Smooth muscle cell (in vitro differentiated cells): ENCODE measurements at regions not wholly inside any gene's neighbourhood (a gene's known extent, or its start where the extent isn't known, plus 50 kb on each side); places are given as distances from the start of the nearest gene placed in this dataset.

ENCODE experiments used
- DNase-seq: peaks from one replicate; lab custom pipeline; 2025; ENCODE audit not compliant: unreplicated experiment; lab: John Stamatoyannopoulos, UW
- H2AFZ ChIP-seq: fragments of 200-600 bp; sonication (generic); 2 replicates; pipeline ENCODE4 v1.6.0; 2016; ENCODE audit warnings: antibody characterized with exemption, low read depth, mild to moderate bottlenecking
- H3F3A ChIP-seq: fragments of 200-600 bp; sonication (generic); 2 replicates; pipeline ENCODE4 v1.6.0; 2017; ENCODE audit warnings: antibody characterized with exemption, low read depth
- H3K27ac ChIP-seq: fragments of 200-600 bp; sonication (generic); 2 replicates; pipeline ENCODE4 v1.5.1; 2016; ENCODE audit warnings: low read depth, mild to moderate bottlenecking
- H3K27me3 ChIP-seq: fragments of 200-600 bp; sonication (generic); 2 replicates; pipeline ENCODE4 v1.6.1; 2016; ENCODE audit warnings: low read depth, mild to moderate bottlenecking
- H3K36me3 ChIP-seq: fragments of 200-600 bp; sonication (generic); 2 replicates; pipeline ENCODE4 v1.5.1; 2016; ENCODE audit warnings: low read depth
- H3K4me1 ChIP-seq: fragments of 200-600 bp; sonication (generic); 2 replicates; pipeline ENCODE4 v1.5.1; 2016; ENCODE audit warnings: low read depth
- H3K4me2 ChIP-seq: fragments of 200-600 bp; sonication (generic); 2 replicates; pipeline ENCODE4 v1.6.0; 2016; ENCODE audit warnings: mild to moderate bottlenecking
- H3K4me3 ChIP-seq: fragments of 200-600 bp; sonication (generic); 2 replicates; pipeline ENCODE4 v1.5.1; 2016; ENCODE audit warnings: mild to moderate bottlenecking
- H3K79me2 ChIP-seq: fragments of 200-600 bp; sonication (generic); 2 replicates; pipeline ENCODE4 v1.6.0; 2016; ENCODE audit warnings: low read depth, mild to moderate bottlenecking
- H3K9ac ChIP-seq: fragments of 200-600 bp; sonication (generic); 2 replicates; pipeline ENCODE4 v1.6.0; 2016; ENCODE audit warnings: low read depth
- H3K9me3 ChIP-seq: fragments of 200-600 bp; sonication (generic); replicated peaks from 2 replicates; pipeline ENCODE4 v1.5.1; 2016; ENCODE audit warnings: low read depth
- H4K20me1 ChIP-seq: fragments of 200-600 bp; sonication (generic); 2 replicates; pipeline ENCODE4 v1.6.0; 2016; ENCODE audit warnings: low read depth
- CTCF ChIP-seq: fragments of 200-600 bp; sonication (generic); IDR thresholded peaks from 2 replicates; pipeline ENCODE4 v1.5.1; 2017; ENCODE audit warnings: borderline replicate concordance, mild to moderate bottlenecking, antibody characterized with exemption; ENCODE audit not compliant: insufficient read depth, poor library complexity, severe bottlenecking
- WGBS: methylation state at CpG from one replicate; pipeline ENCODE4 v1.1.7; 2016; ENCODE audit warnings: low lambda C conversion rate; 5-methylcytosine and 5-hydroxymethylcytosine counted together

GRCh38 chr4:114773339-114773738 is 174.7 kb downstream of the UGT8 start:
- no peak for DNase-seq
- Histone ChIP-seq H3K4me1 (no peaks in the 10 kb centered on the region), H3K4me3 (no peak overlapping the region), H3K79me2 (no peaks in the 10 kb centered on the region), H4K20me1 (no peaks in the 10 kb centered on the region), H3K36me3 (no peaks in the 10 kb centered on the region), H3K4me2 (no peak overlapping the region), H3K27me3 (no peaks in the 10 kb centered on the region), H3K9ac (no peak overlapping the region), H3K9me3 (no peaks in the 10 kb centered on the region), H3K27ac (no peak overlapping the region), H2AFZ (no peak overlapping the region), H3F3A (no peaks in the 10 kb centered on the region)
- TF ChIP-seq CTCF = no peak
- WGBS = 70% methylated on average over 1 of the region's 1 CpG
